Activated T-helper 1 cell treated with anti-CD3 and anti-CD28 coated beads, Interleukin-2, amount 50 U/mL, for 16 hours (primary cell): ENCODE measurements at regions not wholly inside any gene's neighbourhood (a gene's known extent, or its start where the extent isn't known, plus 50 kb on each side); places are given as distances from the start of the nearest gene placed in this dataset.
"Not testable (repeated sequence)": the region's sequence is repeated elsewhere in the genome, so short reads cannot be mapped to it uniquely, and the experiment has no call there.

Experiments used
- DNase-seq, 2 donors: peaks; one replicate each; pipeline ENCODE4 v3.0.0-alpha.2; 2020; ENCODE audit warnings: low read depth in 1 of 2, low spot score in 1 of 2

DNA sequence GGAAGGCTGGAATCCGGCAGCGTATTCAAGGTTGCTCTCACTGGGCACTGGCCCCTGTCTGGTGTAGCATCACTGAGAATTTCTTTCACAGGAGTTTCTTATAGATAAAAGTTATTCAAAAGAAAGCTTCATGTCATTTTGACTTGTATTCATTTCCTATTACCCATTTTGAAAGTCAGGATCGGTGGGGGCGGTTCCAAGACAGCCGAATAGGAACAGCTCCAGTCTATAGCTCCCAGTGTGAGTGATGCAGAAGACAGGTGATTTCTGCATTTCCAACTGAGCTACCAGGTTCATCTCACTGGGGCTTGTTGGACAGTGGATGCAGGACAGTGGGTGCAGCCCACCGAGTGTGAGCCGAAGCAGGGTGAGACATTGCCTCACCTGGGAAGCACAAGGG is 51.5 kb upstream of the CDC42EP3 start:
- not testable (repeated sequence) for DNase-seq

DNA sequence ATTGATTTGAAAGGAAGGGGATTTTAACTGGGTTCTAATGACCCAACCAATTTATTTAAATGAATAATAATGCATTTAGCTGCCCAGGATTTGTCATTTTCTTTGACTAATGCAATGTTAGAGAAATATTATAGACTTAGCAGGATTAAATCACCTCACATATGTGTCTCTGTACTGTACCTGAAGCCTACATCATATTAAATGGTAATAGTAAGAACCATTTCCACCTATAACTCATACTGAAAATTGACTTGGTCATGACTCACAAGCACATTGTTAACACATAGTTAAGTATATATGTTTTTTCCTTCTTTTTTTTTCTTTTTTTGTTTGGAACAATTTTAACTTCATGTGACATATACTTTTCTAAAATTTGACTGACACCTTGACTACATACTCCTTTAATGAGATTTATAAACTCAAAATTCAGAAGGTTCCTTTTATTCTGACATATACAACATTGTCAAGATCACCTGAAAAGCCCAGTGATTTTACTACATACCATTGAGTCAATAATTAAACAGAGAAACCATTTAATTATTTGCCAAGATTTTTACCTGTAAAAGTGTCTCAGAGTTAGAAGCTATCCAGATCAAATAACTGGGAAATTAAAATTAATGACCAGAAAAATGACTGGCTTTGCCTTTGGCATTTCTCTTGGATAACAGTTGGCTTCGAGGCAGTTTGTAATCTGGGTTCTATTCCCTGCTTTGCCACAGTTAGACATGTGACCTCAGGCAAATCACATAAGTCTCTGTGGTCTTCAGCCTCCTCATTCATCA is 58.8 kb upstream of the CDC42EP3 start:
- no peak for DNase-seq

DNA sequence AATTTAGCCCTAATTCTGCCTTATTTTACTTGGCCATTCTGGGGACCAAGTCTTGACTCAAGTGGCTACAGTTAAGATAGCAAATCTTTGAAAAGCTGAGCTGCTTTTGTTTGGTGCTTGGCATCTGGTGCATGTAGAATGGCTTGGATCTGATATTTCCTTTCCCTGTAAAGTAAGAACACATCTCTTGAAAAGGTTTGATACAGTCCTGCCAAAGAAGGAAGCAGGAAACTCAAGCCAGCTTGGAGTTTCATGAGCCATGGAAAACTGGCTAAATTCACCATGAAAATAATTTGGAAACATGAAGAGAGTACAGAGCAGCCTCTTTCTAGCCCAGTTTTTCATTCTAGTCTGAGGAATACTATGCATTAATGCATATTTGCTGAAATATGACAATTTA is 61.0 kb upstream of the CDC42EP3 start:
- DNase-seq: not testable (repeated sequence)

DNA sequence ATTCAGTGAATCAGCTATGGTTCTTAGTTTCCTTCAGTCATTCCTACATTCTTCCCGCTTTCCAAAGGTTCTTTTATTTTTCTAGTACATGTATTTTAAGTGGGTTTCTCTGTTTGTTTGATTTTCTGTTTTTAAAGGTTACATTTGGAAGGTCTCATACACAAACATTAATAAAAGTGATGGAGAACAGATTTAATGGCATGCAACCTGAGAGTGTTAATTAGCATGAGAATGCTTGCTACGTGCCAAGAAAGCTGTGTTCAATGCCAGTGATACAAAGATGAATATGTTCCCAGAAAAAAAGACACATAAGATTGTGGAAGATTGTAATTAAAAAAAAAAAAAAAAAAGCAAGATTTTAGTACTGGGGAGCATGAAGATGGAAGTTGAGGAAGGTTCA is 61.8 kb upstream of the CDC42EP3 start:
- no peak for DNase-seq

DNA sequence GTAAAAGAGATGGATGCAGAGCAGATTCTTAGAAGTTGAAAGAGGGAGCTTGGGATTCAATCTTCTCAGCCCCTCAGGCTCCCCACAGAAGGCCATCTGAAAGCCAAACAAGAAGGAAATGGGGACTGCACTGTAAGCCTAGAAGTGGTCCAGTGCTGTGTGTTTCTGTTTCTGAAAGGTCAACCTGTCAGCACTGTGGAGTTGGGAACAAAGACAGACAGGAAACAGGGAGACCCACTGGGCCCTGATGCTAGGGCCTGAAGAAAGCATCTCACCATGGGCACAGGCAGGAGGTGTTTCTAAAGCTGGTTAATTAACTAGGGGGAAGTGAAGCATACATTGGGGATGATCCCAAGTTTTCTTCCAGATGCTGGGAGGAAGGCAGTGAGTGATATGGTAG is 62.5 kb upstream of the CDC42EP3 start:
- DNase-seq: not testable (repeated sequence)

DNA sequence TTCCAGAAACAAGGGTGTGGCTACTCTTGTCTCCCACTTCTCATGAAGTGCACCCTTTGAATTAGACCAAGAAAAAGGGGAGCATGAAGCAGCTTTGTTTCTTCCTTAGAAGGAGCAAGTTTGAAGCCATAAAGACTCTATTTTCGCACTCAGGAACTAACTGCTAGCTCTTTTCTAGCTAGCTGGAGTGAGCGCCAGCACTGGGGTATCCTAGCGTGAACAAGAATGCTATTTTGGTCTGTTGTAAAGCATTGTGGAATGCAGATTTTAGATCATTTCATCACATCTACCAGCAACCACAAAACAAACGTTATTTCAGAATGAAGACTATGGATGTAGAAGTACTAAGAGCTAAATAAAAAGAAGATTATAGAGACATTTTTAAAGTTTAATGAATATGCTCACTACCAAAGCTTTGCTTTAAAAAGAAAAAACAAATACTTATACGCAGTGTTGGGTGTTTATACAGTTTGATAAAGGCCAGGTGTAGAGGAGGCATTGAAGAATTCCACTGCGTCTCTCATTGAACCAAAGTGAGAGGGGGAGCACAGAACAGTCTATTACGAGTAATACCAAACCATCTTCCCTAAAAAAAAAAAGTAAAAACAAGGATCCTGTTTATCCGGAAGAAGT is 63.6 kb upstream of the CDC42EP3 start:
- DNase-seq: not testable (repeated sequence)

DNA sequence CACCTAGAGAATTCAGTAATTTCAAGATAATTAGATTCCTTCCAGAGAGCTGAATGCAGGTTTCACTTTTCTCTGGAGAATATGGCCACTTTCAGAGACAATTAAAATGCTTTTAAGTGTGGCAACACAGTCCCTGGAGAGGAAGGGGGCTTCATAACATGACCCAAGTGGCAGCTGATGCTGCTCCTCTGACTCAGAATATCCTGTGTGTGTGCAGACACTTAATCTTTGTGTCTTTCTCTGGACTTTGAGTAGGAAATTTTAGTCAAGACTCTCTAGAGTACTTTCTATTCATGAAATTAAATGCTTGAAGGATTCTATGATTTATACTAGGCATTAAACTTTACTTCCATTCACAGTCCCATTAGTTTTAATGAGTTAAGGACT is 64.1 kb upstream of the CDC42EP3 start:
- DNase-seq: not testable (repeated sequence)

DNA sequence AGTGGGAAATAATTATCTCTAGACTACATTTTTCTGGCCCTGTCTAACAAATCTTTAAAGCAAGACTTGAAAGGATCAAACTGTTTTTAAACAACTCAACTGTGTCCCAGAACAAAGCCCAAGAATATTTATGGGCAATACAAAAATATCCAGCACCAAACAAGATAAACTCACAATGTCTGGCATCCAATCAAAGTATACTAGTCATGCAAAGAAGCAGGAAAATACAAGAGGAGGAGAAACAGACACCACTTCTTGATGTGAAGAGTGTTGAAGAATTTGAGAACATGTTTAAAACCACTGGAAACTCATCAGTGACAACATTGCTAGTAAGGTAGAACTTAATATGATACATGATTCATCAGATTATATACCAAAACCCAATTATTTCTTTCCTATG is 66.1 kb upstream of the CDC42EP3 start:
- no peak for DNase-seq

DNA sequence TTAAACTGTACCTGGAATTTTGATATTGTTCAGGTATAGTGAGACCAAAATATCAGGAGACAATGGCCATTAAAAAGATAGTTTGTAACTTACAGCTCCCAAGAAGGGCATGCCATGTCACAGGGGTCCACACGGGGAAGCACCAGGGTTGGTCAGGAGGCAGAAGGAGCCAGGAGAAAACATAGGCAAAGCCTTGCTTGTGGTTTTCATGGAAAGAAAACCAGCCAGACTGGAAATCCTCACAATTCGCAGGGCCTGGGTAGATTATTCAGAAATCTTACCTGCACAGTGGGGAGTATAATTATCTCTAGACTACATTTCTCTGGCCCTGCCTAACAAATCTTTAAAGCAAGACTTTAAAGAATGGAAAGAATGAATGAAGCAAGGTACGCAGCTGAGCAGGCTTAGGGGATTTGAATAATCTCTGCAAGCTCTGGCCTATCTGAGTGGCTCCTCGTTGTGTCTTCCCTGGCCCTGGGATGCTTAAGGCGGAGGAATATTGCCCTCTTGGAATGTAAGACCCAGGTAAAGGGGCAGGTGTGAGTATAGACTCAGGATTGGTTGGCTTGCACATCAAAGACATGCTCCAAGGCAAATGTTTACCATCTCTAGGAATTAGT is 66.9 kb upstream of the CDC42EP3 start:
- no peak for DNase-seq

DNA sequence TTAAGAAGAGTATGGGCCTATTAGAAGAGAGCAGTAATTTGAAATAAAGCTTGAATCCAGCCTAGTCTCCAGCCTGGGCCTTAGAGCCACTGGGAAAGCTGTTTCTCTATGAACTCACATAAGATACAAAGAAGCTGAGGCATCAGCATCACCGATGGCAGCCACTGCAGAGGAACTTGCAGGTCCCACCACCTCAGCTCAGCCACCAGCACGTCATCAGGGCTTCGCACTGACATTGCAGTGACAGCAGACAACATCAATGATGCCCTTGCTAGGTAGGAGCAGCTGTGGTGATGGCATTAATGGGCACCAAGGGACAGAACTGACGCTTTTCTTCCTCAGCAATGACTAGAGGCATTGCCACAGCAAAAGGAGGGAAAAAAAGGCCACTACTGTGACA is 67.7 kb upstream of the CDC42EP3 start:
- DNase-seq: no peak

DNA sequence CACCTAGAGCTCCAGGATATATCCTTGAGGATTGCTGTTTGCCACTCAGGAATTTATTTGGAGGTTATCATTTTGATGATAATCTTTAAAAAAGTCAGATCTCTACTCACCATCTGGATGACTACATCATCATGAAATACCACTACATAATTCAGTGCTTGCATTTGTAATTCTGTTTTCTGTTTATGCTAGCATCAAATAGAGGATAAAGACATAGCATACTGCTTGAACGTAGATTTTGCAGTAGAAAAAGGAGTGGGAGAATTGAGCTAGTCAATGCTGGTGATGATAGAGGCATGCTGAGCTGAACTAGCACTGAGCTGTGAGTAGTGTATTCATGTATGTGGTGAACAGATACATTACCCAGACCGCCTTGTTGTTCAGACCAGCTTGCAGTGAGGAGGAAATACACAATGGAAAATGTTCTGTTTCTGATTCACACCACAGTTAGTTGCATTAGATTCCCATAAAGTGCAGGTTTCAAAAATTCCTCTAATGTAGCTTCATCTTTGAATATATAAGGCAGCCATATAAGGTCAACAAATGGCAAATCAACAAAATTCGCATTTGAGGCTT is 68.8 kb upstream of the CDC42EP3 start:
- DNase-seq: no peak

DNA sequence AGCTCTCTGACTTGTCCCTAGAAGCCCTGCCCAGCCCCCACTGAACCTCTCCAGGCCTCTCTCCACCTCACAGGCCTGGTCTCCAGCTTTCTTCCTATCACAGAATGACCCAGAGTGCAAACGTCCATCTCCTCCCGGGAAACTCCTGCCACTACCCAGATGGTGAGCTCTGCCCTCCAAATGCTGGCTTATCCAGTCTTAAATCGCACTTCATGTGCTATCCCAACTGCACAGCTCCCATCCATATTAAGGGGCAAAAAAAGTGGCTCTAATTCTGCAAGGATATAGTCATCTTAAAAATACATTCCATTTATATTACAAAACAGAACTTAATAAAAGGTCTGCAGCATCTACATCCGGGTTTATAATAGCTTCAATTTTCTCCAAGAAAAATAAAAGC is 70.8 kb upstream of the CDC42EP3 start:
- DNase-seq: no peak

DNA sequence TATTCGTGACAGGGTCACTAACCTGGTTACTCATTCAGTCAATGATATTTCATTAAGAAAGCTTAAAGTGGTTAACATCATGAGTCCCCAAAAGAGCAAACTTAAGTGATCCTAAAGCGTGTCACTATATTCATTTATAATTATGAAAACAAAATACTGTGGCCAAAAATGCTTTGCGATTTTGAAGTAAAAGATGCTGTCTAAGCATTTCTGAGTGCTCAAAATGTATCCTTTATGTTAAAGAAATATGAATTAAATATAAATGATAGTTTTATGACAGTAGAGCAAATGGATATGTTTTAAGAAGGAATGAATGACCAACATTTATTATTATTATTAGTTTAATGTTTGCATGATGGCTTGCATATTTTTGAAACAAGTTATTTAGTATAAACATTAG is 72.6 kb upstream of the CDC42EP3 start:
- no peak for DNase-seq

DNA sequence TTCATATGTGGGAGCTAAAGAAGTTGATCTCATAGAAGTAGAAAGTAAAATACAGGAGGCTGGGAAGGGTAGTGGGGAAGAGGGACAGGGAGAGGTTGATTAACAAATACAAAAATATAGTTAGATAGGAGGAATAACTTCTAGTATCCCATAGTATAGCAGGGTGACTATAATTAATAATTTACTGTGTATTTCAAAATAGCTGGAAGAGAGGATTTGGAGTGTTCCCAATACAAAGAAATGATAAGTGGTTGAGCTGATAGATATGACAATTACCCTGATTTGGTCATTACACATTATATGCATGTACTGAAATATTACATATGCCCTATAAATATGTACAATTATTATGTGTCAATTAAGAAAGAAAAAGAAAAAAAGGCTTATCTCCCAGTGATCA is 73.5 kb upstream of the CDC42EP3 start:
- not testable (repeated sequence) for DNase-seq

DNA sequence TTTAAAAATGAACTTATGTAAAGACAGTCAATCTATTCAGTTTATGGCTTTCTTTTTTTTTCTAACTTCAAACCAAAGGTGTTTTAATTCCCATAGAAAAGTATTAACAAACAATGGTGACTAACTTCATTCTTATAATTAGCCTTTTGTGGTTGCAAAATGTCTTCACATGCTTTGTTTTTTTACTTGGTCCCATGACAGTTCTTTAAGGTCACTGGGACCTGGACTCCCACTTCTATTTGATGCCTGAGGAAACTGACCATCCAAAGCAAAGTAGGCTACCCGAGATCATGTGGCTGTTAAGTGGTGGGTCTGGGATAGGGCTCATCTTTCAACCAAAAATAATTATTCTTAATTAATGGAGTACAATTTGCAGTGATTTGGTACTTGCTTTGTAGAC is 74.6 kb upstream of the CDC42EP3 start:
- DNase-seq: not testable (repeated sequence)

DNA sequence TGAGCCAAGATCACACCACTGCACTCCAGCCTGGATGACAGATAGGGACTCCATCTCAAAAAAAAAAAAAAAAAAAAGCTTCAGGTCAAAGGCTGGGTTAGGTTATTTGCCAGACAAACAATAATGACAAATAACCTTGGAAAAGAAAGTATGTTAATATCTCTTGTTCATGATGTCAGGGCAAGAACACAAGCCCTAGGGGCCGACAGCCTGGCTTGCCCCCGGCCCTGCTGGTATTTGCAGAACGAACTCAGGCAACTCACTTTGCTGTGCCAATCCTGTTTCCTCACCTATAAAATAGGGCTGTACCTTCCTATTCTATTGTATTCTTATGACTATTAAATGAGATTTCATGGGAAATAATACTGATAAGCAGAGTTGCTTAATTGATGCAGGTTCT is 75.4 kb upstream of the CDC42EP3 start:
- DNase-seq: no peak

DNA sequence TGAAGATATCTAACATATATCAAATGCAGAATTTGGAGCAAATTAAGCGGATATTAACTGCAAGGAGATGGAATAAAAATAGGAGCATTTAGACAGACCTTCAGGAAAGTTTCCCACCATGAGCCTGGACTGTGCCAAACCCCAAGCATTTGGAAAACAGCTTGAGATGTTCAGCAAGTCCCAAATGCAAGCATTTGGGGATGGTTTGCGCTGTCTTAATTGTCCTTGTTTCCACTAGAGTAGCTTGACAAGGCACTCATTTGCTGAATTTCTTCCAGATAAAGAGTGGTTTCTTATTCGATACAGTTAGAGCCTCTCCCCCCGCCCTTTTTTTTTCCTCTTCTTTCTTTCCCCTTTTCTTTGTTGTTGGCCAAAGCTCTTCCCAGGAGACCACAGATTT is 77.1 kb upstream of the CDC42EP3 start:
- no peak for DNase-seq

DNA sequence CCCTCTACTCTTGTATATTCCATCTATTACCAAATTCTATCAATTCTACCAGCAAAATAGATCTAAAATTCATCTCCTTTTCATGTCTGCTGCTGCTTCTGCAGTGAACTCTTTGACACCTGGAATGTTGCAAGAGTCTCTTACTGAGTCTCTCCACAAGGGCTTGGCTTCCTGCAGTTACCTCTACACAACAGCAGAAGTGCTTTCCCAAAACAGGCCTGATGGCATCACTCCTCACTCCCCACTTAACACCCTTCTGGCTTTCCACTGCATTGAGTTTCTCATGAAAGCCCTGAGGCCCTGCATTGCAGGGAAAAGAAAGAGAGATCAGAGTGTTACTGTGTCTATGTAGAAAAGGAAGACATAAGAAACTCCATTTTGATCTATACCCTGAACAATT is 78.8 kb upstream of the CDC42EP3 start:
- DNase-seq: not testable (repeated sequence)

DNA sequence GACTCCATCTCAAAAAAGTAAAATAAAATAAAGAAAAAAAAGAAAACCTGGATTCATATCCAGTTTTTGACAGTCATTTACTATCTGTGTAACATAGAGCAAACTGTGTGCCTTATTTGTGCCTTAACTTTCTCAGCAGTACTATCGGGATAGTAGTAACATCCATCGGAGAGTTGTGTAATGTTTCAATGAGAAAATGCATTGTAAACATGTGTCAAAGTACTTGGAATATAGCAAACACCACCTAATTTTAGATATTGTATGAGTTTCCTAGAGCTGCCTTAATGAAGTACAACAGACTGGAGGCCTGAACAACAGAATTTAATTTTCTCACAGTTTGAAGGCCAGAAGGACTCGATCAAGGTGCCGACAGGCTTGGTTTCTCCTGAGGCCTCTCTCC is 81.3 kb upstream of the CDC42EP3 start:
- no peak for DNase-seq

DNA sequence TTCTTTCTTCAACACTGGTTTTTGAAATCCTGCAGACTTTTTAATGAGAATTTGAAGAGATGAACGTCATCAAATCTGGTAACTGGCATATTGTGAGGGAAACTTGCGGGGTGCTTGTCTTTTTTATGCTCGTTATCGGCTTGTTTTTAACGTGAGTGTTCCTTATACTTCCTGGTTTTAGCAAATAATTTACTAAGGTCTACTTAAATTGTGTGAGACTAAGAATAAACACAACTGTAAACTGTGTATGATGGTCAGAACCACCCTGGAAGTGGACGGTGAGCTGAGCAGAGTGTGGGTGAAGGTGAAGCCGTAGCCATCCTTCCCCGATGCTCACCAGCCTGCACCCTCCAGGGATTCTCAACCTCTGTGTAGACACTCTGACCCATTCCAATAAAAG is 82.3 kb upstream of the CDC42EP3 start:
- no peak for DNase-seq

DNA sequence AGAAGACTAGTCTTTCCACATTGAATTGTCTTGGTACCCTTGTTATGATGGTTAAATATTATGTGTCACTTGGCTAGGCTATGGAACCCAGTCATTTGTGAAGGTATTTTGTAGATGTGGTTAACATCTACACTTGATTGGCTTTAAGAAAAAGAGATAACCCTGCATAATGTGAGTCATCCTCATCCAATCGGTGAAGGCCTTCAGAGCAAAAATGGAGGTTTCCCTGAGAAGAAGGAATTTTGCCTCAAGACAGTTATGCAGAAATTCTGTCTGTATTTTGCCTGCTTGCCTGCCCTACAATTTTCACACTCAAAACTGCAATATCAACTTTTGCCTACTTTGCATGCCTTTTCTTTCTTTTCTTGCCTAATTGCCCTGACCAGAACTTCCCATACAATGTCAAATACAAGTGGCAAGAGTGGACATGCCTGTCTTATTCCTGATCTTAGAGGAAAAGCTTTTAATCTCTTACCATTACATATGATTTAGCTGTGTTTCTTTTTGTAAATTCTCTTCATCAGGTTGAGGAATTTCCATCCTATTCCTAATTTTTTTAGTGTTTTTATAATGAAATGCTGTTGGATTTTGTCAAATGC is 84.6 kb upstream of the CDC42EP3 start:
- DNase-seq: not testable (repeated sequence)

DNA sequence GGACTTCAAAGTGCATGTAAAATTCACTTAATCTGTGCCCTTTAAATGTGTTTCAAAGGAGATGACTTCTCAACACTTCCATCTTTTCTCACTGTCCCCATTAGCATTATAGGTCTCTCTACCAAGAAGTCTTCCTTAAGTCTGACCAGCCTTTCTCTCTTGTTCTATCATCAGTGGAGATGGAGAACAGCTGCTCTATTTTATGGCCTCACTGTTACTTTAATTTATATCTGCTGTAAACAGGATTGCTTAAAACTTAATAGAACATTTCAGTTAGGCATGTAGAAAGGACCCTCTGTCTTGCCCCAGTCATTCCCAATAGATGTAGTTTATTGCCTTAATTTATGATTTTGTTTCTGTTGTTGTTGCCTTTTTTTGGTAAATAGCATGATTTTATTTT is 86.0 kb upstream of the CDC42EP3 start:
- DNase-seq: not testable (repeated sequence)
